Activated T-cell treated with anti-CD3 and anti-CD28 coated beads, Interleukin-2, amount 50 U/mL, for 48 hours (primary cell): ENCODE measurements at regions not wholly inside any gene's neighbourhood (a gene's known extent, or its start where the extent isn't known, plus 50 kb on each side); places are given as distances from the start of the nearest gene placed in this dataset.

ENCODE experiments used
- DNase-seq, 2 experiments: peaks; one replicate each; pipeline ENCODE4 v3.0.0-alpha.2; 2020

DNA sequence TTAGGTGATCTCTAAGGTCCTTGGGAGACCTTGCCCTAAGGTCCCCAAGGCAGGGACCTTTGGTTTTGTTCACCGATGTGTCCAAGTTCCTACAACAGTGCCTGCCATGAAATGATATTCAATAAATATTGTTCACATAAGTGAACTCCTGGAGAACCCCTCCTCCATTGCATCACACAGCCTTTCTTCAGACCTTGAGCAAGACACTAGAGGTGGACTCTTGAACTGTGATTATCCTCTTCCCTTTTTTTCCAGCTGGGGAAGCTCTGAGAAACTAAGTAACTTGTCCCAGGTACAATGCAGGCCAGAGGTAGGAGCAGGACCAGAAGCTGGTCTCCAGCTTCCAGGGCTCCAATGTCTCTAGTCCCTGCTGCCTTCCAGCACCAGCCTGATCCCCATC is 76.6 kb upstream of the LMO1 start:
- no peak for DNase-seq

- no peak for DNase-seq
These were observed 75.9 kb upstream of the LMO1 start for GRCh38 chr11:8339592-8340022.

- peak; percentile 51 to 60 for DNase-seq
These were observed 74.5 kb upstream of the LMO1 start for GRCh38 chr11:8338138-8338537.

DNA sequence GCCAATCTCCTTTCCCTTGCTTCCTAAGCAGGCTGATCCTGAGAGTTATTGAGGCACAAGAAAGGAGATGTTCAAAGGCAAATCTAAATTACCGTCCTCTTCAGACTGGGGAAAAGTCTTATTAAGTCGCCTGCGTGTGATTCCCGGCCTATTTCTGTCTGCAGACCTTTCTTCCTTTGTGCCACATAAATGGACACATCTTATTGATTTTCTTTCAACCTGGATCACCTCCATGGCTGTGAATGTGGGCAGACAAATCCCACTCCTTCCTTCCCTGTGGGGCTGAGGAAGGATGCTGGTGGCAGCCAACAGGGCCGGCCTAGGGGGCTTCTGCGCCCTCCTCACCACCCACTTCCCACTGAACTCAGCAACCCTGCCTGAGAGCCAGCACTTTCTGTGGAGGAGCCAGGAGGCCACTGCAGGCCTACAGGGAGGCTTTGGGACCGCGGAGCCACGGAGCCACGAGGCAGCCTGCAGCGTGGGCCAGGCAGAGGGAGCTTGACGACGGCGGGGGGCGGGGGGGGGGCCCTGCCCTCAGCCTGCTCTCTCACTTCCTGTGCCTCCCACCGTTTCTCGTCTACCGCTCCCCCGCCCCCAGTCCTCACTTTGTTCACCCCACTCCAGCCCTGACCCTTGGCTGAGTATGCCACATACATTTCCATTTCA is 73.6 kb upstream of the LMO1 start:
- DNase-seq, result no peak

DNA sequence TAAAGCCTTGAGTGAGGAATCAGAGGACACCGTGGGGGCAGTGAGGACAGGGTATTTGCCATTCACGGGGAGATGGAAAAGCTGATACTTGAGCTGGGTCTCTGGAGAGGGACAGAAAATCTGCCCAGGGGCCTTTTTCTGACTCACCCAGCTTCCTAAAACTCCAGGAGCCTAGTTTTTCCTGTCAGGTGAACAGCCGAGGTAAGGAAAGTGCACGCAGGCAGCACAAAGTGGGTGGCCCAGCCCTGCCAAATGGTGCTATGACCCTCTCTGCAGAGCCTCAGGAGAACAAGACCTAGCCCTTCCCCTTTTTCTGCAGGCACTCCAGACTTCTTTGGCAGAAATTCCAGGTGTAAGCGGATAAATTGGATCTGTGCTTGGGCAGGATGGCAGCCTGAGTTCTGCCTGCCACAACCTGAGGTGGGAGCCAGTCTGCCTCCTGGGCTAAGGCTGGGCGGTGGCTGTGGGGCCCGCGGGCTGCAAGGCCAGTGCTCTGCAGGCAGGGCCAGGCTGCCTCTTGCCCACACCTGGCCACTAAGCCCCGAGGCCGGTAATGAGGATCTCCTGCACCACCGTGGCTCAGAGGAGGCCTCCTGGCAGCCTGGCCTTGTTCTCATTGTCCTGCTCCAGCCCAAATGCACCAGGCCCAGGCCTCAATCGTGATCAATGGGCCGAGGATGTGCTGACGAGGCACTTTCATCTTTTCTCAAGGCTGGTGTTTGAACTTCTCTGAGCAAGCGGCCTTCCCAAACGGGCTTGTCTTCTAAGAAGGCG is 72.9 kb upstream of the LMO1 start:
- DNase-seq, result no peak

DNA sequence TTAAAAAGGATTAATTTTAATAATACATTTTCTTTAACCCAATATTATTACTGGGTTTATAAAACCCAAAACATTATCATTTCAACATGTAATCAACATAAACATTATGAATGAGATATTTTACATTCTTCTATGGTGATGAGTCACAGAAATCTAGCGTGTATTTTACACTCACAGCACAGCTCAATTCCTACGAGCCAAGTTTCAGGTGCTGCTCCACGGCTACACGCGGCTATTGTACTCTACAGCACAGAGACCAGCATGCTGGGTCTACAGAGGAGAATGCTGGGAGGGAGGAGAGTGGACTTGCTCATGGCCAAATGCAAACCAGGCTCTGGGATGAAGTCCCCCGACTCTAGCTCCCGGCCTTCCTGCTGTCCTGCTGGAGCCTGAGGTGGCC is 72.0 kb upstream of the LMO1 start:
- no peak for DNase-seq

- no peak for DNase-seq
These were observed 71.5 kb upstream of the LMO1 start for GRCh38 chr11:8335186-8335585.

DNA sequence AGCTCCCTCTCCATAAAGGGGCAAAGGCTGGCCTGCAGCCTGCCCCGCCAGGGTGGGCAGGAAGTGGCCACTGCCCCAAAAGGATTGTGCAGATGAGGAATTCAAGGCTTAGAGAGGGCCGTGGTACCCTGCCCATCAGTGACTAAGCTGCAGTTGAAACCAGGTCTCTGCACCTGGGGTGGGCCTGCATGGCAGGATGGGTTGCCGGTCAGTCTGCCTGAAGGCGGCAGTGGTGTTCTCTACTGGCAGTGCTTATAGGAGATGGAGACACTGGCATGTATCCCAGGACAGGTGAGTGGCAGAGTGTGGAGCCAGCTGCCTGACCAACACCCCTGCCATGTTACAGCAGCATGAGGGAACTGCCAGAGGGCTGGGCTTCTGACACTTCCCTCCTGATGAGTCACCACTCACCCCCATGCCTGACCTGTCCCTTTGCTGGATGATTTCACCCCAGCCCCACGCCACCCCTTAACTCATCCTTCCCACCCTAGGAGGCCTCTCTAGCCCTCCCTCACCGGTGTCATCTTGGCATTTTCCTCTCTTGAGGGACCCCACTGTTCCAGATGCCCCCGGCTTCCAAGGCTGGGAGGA is 70.2 kb upstream of the LMO1 start:
- no peak for DNase-seq

DNA sequence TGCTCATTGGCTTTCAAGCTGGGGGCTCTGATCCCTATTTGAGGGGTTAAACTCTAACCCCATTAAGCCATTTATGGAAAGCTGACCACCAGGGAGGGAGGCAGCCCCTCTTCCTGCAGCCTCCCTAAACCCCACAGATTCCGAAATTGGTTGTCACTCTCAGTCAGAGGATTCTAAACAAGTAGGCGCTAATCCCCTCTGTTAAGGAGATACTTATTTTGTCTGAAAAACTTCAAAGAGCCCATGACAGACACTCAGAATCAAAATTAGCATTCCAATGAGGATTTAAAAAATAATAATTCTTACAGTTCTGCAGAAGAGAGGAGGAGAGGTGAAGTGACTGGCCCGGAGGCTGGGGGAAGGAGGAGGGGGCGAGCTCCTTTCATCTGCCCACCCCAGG is 69.7 kb upstream of the LMO1 start:
- DNase-seq, result no peak

DNA sequence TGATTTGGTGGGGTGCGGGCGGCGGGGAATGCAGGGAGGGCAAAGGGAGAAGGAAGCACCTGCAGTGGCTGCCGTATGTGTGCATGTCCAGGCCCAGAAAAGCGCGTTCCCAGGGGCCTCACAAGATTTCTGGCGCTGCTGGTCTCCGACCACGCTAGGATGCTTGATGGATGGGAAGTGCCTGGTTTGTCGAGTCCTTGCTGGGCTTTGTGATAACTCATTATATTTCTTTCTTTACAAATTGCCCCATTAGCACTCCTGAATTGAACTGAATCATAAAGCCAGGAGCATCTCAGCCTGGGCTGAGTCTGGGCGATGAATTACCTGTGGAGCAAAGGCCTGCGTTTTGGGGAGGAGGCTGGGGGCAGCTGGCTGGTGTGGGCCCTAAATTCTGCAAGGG is 69.2 kb upstream of the LMO1 start:
- no peak for DNase-seq

- no peak for DNase-seq
These were observed 68.5 kb upstream of the LMO1 start for GRCh38 chr11:8332196-8332595.

- DNase-seq, result no peak
These were observed 68.1 kb upstream of the LMO1 start for GRCh38 chr11:8331767-8332166.

DNA sequence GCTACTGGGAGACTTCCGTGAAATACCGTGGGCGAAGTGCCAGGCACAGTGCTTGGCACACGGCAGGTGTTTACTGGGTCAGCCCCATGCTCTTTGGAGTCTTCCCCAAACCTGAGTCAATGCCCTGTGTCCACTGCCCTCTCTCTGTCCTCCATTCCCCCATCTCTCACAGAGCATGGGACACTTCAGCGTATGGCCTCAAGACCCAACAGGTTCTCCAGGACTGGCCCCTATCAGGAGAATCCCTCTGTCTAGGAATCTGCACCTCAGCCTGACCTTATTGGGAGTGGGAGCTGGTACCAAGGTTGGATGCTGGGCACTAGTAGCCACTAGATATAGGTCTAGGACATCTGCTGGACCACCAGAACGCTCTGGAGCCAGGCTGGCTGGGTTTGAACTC is 67.2 kb upstream of the LMO1 start:
- no peak for DNase-seq

DNA sequence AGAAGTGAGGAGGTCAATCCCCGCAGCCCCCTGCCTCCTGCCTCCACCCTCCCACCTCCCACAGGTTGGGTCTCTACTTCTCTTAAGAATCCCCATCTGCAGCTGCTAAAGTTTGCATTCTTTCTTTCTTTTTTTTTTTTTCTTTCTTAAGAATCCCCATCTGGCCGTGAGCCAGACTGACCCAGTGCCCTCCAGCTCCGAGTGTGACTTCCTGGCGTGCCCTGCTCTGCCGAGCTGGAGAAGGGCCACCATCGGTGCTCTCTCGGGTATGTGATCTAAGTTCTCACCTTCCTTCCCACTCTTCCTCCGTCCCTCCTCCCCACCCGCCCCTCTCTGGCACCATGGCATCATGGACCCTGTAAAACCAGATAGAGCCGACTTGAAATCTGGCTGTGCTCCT is 66.7 kb upstream of the LMO1 start:
- no peak for DNase-seq

GRCh38 chr11:8329847-8330361 is 66.2 kb upstream of the LMO1 start:
- no peak for DNase-seq

- DNase-seq, result no peak
These were observed 65.7 kb upstream of the LMO1 start for GRCh38 chr11:8329336-8329735.

- peak; percentile 87 to 89 for DNase-seq
These were observed 65.2 kb upstream of the LMO1 start for GRCh38 chr11:8328848-8329330.

DNA sequence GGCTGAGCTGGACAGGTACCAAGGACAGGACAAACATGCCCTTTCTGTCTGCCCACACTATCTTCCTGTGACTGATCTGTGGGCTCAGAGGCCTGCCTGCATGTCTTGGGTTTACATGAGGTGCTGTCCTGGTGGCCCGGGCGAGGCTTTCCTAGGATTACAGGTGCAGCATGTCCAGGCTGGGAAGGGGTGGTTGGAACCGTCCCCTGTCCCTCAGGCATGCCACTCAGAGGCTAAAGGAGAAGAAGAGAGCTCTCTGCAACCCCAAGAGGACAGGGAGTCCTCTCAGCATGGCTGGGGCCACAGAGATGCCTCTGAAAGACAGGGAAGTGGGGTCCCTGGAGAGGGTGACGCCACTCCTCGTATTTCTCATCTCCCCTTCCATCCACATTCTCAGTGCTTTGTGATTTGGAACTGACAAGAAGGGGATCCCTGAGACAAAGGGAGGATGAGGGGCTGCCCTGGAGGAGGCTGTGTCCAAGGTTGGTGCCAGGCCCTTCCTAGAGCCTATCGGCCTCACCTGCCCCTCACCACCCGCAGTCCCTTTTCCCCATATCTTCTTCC is 64.6 kb upstream of the LMO1 start:
- DNase-seq, result no peak

DNA sequence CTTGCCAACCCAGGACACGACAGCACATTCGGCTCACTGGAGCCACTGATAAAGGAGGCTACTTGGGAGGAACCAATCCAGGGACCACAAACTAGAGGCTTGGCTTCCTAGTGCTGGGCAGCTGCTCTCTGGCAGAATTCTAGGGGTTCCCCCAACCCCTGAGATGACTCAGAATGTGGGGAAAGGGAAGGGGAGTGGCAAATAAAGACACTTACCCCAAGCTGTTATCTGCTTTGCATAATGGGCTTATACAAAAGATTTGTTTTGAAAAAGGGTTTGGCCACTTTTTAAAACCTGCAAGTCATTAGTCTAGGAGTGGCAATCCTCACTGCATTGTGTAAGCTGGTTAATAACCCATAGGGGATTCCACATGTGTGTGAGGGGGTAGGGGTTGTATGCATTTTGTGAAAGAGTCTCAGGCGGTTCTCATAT is 64.1 kb upstream of the LMO1 start:
- no peak for DNase-seq

GRCh38 chr11:8326337-8326736 is 62.7 kb upstream of the LMO1 start:
- DNase-seq, result no peak

- no peak for DNase-seq
These were observed 62.1 kb upstream of the LMO1 start for GRCh38 chr11:8325591-8326304.

DNA sequence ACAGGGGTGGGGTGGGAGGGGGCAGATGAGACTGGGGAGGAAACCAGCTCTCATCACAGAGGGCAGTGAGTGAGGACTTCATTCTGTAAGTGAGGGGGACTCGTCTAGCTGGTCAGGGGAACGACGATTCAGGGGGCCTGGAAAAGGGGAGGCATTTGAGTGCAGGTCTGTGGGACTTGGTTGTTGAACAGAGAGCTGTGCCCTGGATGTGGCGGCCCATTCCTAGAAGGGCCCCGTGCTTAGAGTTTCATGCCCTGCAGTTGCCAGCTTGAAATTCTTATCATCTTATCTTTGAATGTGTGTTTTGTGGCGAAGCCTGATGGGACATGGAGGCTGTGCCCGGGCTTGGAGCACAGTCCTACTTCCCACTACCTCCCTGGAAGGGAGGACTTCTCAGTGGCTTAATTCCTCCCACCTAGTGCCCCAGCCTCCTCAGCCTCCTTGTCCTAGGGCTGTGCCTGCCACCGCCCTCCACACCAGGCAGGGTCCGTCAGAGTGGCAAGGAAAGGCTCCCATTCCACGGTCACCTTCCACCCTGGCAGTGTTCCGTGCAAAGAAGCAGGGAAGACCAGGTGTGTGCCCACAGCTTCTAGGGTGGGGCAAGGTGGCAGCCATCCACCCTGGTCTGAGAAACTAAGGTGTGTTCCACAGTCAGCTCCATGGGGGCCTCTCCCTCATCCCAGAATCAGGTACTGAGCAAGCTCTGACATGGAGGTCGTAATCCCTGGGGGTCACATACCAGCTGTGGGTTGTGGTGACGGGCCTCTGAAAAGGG is 59.7 kb upstream of the LMO1 start:
- no peak for DNase-seq
